Astrocyte (in vitro differentiated cells and primary cell): ENCODE measurements at regions not wholly inside any gene's neighbourhood (a gene's known extent, or its start where the extent isn't known, plus 50 kb on each side); places are given as distances from the start of the nearest gene placed in this dataset.

Source experiments
- DNase-seq: peaks from one replicate; pipeline ENCODE4 v3.0.0-alpha.2; 2010; ENCODE audit warnings: low read depth
- FAIRE-seq: peaks from 2 replicates; lab custom pipeline; 2011; peaks lifted over from hg19 to GRCh38; lab: Jason Lieb, UNC
- H2AFZ ChIP-seq: 2 replicates; pipeline ENCODE4 v1.6.0; 2012; ENCODE audit warnings: low read depth, low read length, inconsistent platforms
- H3K27ac ChIP-seq: 2 replicates; pipeline ENCODE4 v1.5.1; 2011; ENCODE audit warnings: low read depth, low read length, inconsistent platforms
- H3K27me3 ChIP-seq: 2 replicates; pipeline ENCODE4 v1.6.0; 2011; ENCODE audit warnings: low read length, inconsistent platforms; ENCODE audit not compliant: insufficient read depth
- H3K36me3 ChIP-seq: 2 replicates; pipeline ENCODE4 v1.5.1; 2011; ENCODE audit warnings: low read length, inconsistent platforms; ENCODE audit not compliant: insufficient read depth
- H3K4me1 ChIP-seq: 2 replicates; pipeline ENCODE4 v1.5.1; 2011; ENCODE audit warnings: low read length, inconsistent platforms; ENCODE audit not compliant: insufficient read depth
- H3K4me2 ChIP-seq: 2 replicates; pipeline ENCODE4 v1.6.0; 2012; ENCODE audit warnings: low read length, inconsistent platforms
- H3K4me3 ChIP-seq: 2 replicates; pipeline ENCODE4 v1.5.1; 2011; ENCODE audit warnings: low read depth, mild to moderate bottlenecking, low read length, inconsistent platforms; ENCODE audit not compliant: insufficient read depth
- H3K79me2 ChIP-seq: 2 replicates; pipeline ENCODE4 v1.6.0; 2012; ENCODE audit warnings: mild to moderate bottlenecking, low read length, inconsistent platforms; ENCODE audit not compliant: insufficient read depth
- H3K9ac ChIP-seq: 2 replicates; pipeline ENCODE4 v1.6.0; 2012; ENCODE audit warnings: mild to moderate bottlenecking, low read length, inconsistent platforms
- H3K9me3 ChIP-seq: 2 replicates; pipeline ENCODE4 v1.5.1; 2012; ENCODE audit warnings: low read depth, mild to moderate bottlenecking, low read length, inconsistent platforms; ENCODE audit not compliant: insufficient read depth
- H4K20me1 ChIP-seq: 2 replicates; pipeline ENCODE4 v1.6.0; 2012; ENCODE audit warnings: low read length, inconsistent platforms; ENCODE audit not compliant: insufficient read depth
- H3K27ac Mint-ChIP-seq: one replicate; pipeline ENCODE4 v1.8.0; 2021; ENCODE audit warnings: mild to moderate bottlenecking, mixed read lengths; ENCODE audit not compliant: unreplicated experiment
- H3K27me3 Mint-ChIP-seq: one replicate; pipeline ENCODE4 v1.8.0; 2021; ENCODE audit warnings: low read depth, mixed read lengths; ENCODE audit not compliant: unreplicated experiment
- H3K36me3 Mint-ChIP-seq: one replicate; pipeline ENCODE4 v1.8.0; 2021; ENCODE audit warnings: low read depth, mixed read lengths; ENCODE audit not compliant: unreplicated experiment
- H3K4me1 Mint-ChIP-seq: one replicate; pipeline ENCODE4 v1.8.0; 2021; ENCODE audit warnings: low read depth, mixed read lengths; ENCODE audit not compliant: unreplicated experiment
- H3K4me3 Mint-ChIP-seq: one replicate; pipeline ENCODE4 v1.8.0; 2021; ENCODE audit warnings: mild to moderate bottlenecking, moderate library complexity, mixed read lengths; ENCODE audit not compliant: unreplicated experiment
- H3K9me3 Mint-ChIP-seq: one replicate; pipeline ENCODE4 v1.8.0; 2021; ENCODE audit warnings: mild to moderate bottlenecking, mixed read lengths; ENCODE audit not compliant: unreplicated experiment
- EZH2 ChIP-seq: IDR thresholded peaks from 2 replicates; pipeline ENCODE4 v1.6.1; 2012; ENCODE audit warnings: mild to moderate bottlenecking, low read length, inconsistent platforms; ENCODE audit not compliant: insufficient read depth
- TF ChIP-seq, protein P1 (sequence below): IDR thresholded peaks from 2 replicates; pipeline ENCODE4 v1.5.1; 2011; ENCODE audit warnings: low read depth, mild to moderate bottlenecking, inconsistent platforms, low read length, moderate library complexity; ENCODE audit not compliant: insufficient read depth

DNA sequence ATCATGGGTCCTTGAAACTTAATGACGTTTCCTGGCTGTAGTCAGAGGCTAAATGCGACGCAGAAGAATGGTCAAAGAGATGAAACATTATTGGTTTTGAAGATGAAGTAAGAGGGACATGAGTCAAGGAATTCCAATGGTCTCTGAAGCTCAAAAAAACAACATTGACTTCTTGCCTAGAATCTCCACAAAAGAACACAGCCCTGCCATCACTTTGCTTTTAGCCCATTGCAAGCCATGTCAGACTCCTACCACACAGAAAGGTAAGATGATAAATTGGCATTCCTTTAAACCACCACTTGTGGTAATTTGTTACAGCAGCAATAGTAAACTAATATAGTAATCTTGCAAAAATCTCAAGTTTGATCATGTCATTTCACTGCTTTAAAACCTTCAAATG, 109.4 kb downstream of the TMEM26 start:
- Mint-ChIP-seq H3K27ac (no peak overlapping the region), H3K36me3 (no peaks in the 10 kb centered on the region), H3K4me3 (no peak overlapping the region), H3K4me1 (no peaks in the 10 kb centered on the region), H3K27me3 (no peaks in the 10 kb centered on the region), H3K9me3 (no peaks in the 10 kb centered on the region)
- Histone ChIP-seq H3K4me1 (no peaks in the 10 kb centered on the region), H3K79me2 (no peaks in the 10 kb centered on the region), H3K27ac (no peak overlapping the region), H4K20me1 (no peaks in the 10 kb centered on the region), H3K9ac (no peak overlapping the region), H2AFZ (no peak overlapping the region), H3K4me3 (no peak overlapping the region), H3K36me3 (no peaks in the 10 kb centered on the region), H3K4me2 (no peak overlapping the region), H3K9me3 (no peaks in the 10 kb centered on the region), H3K27me3 (no peaks in the 10 kb centered on the region)
- FAIRE-seq: no peak
- TF ChIP-seq EZH2: no peak
- TF ChIP-seq, protein P1, sequence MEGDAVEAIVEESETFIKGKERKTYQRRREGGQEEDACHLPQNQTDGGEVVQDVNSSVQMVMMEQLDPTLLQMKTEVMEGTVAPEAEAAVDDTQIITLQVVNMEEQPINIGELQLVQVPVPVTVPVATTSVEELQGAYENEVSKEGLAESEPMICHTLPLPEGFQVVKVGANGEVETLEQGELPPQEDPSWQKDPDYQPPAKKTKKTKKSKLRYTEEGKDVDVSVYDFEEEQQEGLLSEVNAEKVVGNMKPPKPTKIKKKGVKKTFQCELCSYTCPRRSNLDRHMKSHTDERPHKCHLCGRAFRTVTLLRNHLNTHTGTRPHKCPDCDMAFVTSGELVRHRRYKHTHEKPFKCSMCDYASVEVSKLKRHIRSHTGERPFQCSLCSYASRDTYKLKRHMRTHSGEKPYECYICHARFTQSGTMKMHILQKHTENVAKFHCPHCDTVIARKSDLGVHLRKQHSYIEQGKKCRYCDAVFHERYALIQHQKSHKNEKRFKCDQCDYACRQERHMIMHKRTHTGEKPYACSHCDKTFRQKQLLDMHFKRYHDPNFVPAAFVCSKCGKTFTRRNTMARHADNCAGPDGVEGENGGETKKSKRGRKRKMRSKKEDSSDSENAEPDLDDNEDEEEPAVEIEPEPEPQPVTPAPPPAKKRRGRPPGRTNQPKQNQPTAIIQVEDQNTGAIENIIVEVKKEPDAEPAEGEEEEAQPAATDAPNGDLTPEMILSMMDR: no peak
- DNase-seq: peak; percentile 74

DNA sequence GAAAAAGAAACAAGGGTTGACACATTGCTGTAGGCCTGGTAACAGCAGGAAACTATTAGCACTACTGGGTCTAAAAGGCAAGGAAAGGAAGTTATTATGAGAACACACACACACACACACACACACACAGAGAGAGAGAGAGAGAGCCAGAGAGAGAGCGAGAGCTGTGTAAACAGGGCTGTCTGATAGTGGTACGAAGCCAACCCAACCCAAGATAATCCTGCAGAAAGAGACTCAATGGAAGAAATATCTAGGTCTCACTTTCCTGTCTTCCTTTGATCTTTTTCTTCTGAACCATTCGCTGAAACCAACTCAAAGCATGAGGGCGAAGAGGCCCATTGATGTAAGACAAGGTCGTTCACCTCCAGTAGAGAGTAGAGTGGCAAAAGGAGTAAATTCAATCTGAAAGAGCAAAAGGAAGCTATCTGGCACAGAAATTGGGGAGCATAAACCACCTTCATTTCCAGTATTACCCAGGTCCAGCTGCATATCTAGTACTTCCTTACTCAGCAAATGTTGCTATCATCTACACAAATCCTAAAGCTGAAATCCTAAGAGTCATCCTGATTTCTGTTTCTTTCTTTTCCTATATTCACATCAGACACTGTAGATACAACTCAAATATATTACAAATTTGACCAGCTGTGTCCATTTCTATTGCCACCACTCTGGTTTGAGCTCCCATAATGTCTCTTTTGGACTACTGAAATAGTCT, 110.2 kb downstream of the TMEM26 start:
- H4K20me1 ChIP-seq: no peaks in the 10 kb centered on the region
- no peaks in the 10 kb centered on the region for H3K9me3 Mint-ChIP-seq

More for the DNA sequence above, 110.2 kb downstream of the TMEM26 start:
- H3K4me3 ChIP-seq: no peak overlapping the region
- Mint-ChIP-seq H3K27me3 (no peaks in the 10 kb centered on the region), H3K4me3 (no peak overlapping the region), H3K4me1 (no peaks in the 10 kb centered on the region), H3K36me3 (no peaks in the 10 kb centered on the region), H3K27ac (no peak overlapping the region)
- H3K27ac ChIP-seq: no peak overlapping the region
- H3K4me1 ChIP-seq: no peaks in the 10 kb centered on the region
- no peak for FAIRE-seq
- no peak overlapping the region for H2AFZ ChIP-seq
- H3K9ac ChIP-seq: no peak overlapping the region
- H3K4me2 ChIP-seq: no peak overlapping the region
- no peaks in the 10 kb centered on the region for H3K36me3 ChIP-seq
- no peaks in the 10 kb centered on the region for H3K79me2 ChIP-seq
- H3K9me3 ChIP-seq: no peaks in the 10 kb centered on the region
- TF ChIP-seq EZH2: no peak
- TF ChIP-seq, protein P1: no peak
- DNase-seq: no peak
- no peaks in the 10 kb centered on the region for H3K27me3 ChIP-seq
